Mesothelial cell of epicardium (in vitro differentiated cells): ENCODE measurements at regions not wholly inside any gene's neighbourhood (a gene's known extent, or its start where the extent isn't known, plus 50 kb on each side); places are given as distances from the start of the nearest gene placed in this dataset.
"Not testable (repeated sequence)": the region's sequence is repeated elsewhere in the genome, so short reads cannot be mapped to it uniquely, and the experiment has no call there.

ENCODE experiments used
- DNase-seq, 2 experiments: peaks; one replicate each; pipeline ENCODE4 v3.0.0; 2021; ENCODE audit warnings: low spot score in 2 of 2; ENCODE audit not compliant: unreplicated experiment in 2 of 2
- H3K27ac Mint-ChIP-seq: 2 replicates; pipeline ENCODE4 v1.8.0; 2021; ENCODE audit warnings: mixed read lengths
- H3K27me3 Mint-ChIP-seq: 2 replicates; pipeline ENCODE4 v1.8.0; 2021; ENCODE audit warnings: low read depth, mixed read lengths
- H3K36me3 Mint-ChIP-seq: 2 replicates; pipeline ENCODE4 v1.8.0; 2021; ENCODE audit warnings: mixed read lengths
- H3K4me1 Mint-ChIP-seq: 2 replicates; pipeline ENCODE4 v1.8.0; 2021; ENCODE audit warnings: mixed read lengths
- H3K4me3 Mint-ChIP-seq: 2 replicates; pipeline ENCODE4 v1.8.0; 2021; ENCODE audit warnings: mild to moderate bottlenecking, moderate library complexity, mixed read lengths
- H3K9me3 Mint-ChIP-seq: 2 replicates; pipeline ENCODE4 v1.8.0; 2021; ENCODE audit warnings: mixed read lengths
- TF ChIP-seq, protein P1 (sequence below): fragments of 200-600 bp; sonication (generic); IDR thresholded peaks from one replicate; pipeline ENCODE4 v1.5.0; 2021; ENCODE audit warnings: antibody characterized with exemption; ENCODE audit not compliant: unreplicated experiment

DNA sequence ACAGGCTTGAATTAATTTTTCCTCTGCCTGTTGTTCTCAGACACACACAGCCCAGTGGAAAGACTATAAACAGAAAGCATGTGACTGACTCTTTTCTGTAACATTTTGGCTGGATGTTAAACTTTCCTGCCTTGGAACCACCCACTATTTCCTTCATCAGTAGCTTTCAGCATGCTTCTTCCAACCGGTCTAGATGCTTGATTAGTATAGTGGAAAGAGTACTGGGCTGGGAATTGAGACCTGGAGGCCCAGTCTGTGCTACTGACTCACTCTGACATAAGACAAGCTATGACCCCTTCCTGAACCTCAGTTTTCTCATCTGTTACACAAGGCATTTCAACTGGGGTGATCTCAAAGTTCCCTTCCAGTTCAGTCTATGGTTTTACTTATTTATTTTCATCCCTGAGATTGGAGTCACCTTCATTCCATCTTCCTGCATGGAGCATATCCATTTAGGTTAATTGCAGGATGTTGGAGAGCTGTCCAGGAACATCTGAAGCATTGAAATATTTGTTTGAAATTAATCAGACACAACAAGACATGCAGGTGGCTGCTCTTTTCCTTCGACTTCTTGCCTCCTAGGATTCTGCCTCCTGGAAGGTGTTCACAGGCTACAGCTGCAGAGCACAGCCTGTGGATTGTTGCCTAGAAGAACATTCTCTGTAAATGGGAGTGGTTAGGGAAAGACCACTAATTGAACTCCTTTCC is 173.4 kb downstream of the RTL9 start:
- TF ChIP-seq, protein P1, sequence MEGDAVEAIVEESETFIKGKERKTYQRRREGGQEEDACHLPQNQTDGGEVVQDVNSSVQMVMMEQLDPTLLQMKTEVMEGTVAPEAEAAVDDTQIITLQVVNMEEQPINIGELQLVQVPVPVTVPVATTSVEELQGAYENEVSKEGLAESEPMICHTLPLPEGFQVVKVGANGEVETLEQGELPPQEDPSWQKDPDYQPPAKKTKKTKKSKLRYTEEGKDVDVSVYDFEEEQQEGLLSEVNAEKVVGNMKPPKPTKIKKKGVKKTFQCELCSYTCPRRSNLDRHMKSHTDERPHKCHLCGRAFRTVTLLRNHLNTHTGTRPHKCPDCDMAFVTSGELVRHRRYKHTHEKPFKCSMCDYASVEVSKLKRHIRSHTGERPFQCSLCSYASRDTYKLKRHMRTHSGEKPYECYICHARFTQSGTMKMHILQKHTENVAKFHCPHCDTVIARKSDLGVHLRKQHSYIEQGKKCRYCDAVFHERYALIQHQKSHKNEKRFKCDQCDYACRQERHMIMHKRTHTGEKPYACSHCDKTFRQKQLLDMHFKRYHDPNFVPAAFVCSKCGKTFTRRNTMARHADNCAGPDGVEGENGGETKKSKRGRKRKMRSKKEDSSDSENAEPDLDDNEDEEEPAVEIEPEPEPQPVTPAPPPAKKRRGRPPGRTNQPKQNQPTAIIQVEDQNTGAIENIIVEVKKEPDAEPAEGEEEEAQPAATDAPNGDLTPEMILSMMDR: no peak
- Mint-ChIP-seq H3K27me3 (peaks cover 1% of the 10 kb centered on the region), H3K27ac (no peak overlapping the region), H3K4me1 (peaks cover 4% of the 10 kb centered on the region), H3K9me3 (peaks cover 8% of the 10 kb centered on the region), H3K4me3 (no peak overlapping the region), H3K36me3 (no peaks in the 10 kb centered on the region)
- DNase-seq: no peak

DNA sequence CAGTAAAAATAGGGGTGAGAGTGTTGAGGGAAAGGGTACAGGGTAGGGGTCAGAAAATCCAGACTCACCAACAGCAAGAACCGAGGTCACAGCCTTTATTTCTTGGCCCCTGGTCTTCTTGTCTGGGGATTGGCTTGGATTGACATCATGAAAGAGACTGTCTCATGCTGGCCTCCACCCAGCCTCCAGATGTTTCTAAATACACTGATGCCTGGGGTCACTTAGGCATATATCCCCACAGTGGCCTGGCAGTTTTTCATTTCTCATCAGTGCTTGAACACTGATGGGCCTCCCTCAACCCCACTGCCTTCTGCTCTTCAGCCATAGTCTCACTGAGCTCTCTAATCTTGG is 173.9 kb downstream of the RTL9 start:
- DNase-seq: no peak
- Mint-ChIP-seq H3K36me3 (no peaks in the 10 kb centered on the region), H3K4me1 (peaks cover 4% of the 10 kb centered on the region), H3K9me3 (peaks cover 5% of the 10 kb centered on the region), H3K27me3 (peaks cover 1% of the 10 kb centered on the region), H3K27ac (no peak overlapping the region), H3K4me3 (no peak overlapping the region)
- TF ChIP-seq, protein P1: no peak

DNA sequence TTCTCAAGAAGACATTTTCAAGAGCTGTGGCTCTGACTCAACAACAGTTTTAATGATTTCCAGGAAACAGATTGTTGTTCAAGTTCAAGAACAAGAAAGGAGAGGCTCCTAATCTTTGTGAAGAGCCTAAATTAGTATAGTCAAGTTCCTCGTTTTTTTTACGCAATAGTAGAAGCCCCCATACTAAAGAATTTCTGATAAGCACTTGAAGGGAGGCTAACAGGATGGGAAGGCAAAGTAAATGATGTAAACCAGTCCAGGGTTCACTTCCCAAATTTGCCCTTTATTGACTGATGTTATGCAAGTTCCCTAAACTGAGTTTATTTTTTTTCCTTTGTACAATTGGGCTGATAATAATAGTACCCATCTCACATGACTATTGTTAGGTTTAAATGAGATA is 178.2 kb downstream of the RTL9 start:
- peaks cover 28% of the 10 kb centered on the region for H3K9me3 Mint-ChIP-seq
- DNase-seq: no peak

DNA sequence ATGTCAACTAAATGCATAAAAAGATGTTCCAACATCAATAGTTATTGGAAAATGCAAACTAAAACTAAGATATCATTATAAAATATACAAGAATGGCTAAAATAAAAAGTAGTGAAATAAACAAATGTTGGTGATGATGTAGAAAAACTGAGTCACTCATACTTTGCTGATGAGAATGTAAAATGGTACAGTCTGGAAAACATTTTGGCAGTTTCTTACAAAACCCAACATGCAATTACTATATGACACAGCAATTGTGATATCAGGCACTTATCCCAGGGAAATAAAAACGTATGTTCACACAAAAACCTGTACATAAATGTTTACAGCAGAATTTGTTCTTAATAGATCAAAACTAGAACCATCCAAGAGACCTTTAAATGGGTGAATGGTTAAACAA is 182.6 kb downstream of the RTL9 start:
- H3K4me3 Mint-ChIP-seq: no peak overlapping the region
- no peaks in the 10 kb centered on the region for H3K27me3 Mint-ChIP-seq
- H3K27ac Mint-ChIP-seq: no peak overlapping the region
- H3K9me3 Mint-ChIP-seq: peaks cover 32% of the 10 kb centered on the region
- no peaks in the 10 kb centered on the region for H3K4me1 Mint-ChIP-seq
- no peaks in the 10 kb centered on the region for H3K36me3 Mint-ChIP-seq
- DNase-seq: no peak
- TF ChIP-seq, protein P1: no peak

More for the DNA sequence above, 178.2 kb downstream of the RTL9 start:
- TF ChIP-seq, protein P1: no peak
- H3K27me3 Mint-ChIP-seq: peaks cover 1% of the 10 kb centered on the region
- no peaks in the 10 kb centered on the region for H3K36me3 Mint-ChIP-seq
- peaks cover 4% of the 10 kb centered on the region for H3K4me1 Mint-ChIP-seq
- no peak overlapping the region for H3K27ac Mint-ChIP-seq
- H3K4me3 Mint-ChIP-seq: no peak overlapping the region

DNA sequence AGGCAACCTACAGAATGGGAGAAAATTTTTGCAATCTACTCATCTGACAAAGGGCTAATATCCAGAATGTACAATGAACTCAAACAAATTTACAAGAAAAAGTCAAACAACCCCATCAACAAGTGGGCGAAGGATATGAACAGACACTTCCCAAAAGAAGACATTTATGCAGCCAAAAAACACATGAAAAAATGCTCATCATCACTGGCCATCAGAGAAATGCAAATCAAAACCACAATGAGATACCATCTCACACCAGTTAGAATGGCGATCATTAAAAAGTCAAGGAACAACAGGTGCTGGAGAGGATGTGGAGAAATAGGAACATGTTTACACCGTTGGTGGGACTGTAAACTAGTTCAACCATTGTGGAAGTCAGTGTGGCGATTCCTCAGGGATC is 192.2 kb downstream of the RTL9 start:
- H3K27ac Mint-ChIP-seq, H3K4me3 Mint-ChIP-seq, DNase-seq, H3K4me1 Mint-ChIP-seq, H3K36me3 Mint-ChIP-seq, H3K27me3 Mint-ChIP-seq: not testable (repeated sequence)
- peaks cover 18% of the 10 kb centered on the region for H3K9me3 Mint-ChIP-seq

DNA sequence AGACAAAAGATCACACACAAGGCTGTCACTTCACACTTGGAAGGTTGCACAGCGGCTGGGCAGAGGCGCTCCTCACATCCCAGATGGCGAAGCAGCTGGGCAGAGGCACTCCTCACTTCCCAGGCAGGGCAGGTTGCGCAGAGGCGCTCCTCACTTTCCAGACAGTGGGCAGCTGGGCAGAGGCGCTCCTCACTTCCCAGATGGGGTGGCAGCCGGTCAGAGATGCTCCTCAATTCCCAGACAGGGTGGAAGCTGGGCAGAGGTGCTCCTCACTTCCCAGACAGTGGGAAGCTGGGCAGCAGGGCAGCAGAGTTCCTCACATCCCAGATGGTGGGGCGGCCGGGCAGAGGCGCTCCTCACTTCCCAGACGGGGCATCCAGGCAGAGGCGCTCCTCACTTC is 199.2 kb downstream of the RTL9 start:
- Mint-ChIP-seq H3K36me3 (no peaks in the 10 kb centered on the region), H3K27me3 (peaks cover 2% of the 10 kb centered on the region), H3K4me1 (no peaks in the 10 kb centered on the region), H3K27ac (no peak overlapping the region), H3K4me3 (no peak overlapping the region), H3K9me3 (peaks cover 36% of the 10 kb centered on the region)
- TF ChIP-seq, protein P1: no peak
- no peak for DNase-seq
